ENCODE measurements at regions not wholly inside any gene's neighbourhood (a gene's known extent, or its start where the extent isn't known, plus 50 kb on each side); places are given as distances from the start of the nearest gene placed in this dataset.

DNA sequence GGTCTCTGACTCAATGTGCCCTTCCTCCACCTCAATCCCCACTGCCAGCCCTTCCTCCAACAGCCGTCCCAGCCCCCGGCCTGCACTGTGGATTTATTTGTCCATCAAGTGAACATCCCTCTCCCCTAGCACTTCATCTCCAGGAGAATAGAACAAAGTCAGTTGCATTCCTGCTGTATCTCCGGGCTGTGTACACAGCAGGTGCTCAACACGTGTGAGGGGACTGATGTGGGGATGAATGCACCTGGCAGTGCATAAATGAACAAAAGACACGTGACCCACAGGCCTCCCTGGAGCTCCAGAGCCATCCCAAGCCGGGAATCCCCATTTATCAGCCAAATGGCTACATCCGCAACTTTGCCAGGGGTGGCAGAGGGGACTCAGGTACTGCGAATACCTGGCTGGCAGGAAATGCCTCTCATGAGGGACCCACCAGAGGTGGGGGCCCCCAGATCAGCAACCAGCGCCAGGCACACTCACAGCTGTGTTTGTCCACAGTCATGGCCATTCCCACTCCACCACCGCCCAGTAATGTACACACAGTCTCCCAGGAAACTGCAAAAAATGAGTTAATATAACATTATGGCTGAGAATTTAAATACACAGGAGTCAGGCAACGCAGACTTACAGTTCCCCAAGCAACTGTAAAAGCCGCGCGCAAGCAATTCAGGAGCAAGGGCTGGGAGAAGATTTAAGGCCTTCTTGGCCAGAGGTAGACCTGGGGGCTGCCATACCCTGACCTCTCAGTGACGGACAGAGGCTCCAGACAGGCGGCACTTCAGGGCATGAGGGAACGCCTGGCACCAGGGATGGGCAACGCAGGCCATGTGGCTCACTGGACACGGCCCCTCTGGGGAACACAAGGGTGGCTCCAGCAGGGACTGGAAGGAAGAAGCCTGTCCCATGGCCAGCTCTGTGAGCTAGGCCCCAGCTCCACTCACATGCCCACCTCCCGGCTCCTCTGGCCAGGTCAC lies 50.3 kb upstream of the TCF20 start:
- H3K9me3 ChIP-seq (ENCODE audit: control insufficient read depth, low read length, poor library complexity, severe bottlenecking): no peaks in the 10 kb centered on the region
- ATAC-seq (no peak), DNase-seq (no peak)
- H3K4me3 Mint-ChIP-seq: no peak overlapping the region
- no peaks in the 10 kb centered on the region for H3K27me3 Mint-ChIP-seq
- H3K4me1 Mint-ChIP-seq: peaks cover 29% of the 10 kb centered on the region
- H3K27ac Mint-ChIP-seq: no peak overlapping the region
- peaks cover 4% of the 10 kb centered on the region for H3K36me3 Mint-ChIP-seq (ENCODE audit: low read depth)

Data from T-helper 17 cell (primary cell).